GM12878 (cell line): ENCODE measurements at regions not wholly inside any gene's neighbourhood (a gene's known extent, or its start where the extent isn't known, plus 50 kb on each side); places are given as distances from the start of the nearest gene placed in this dataset.

Source experiments
- CTCF ChIP-seq, 3 experiments: IDR thresholded peaks in 2 of 3; conservative IDR thresholded peaks in 1 of 3; 2 replicates each; pipeline ENCODE4 v1.5.1; 2011; ENCODE audit warnings: low read depth in 3 of 3, low read length in 3 of 3, mild to moderate bottlenecking in 3 of 3, control low read depth in 2 of 3, moderate library complexity in 2 of 3, inconsistent platforms in 1 of 3, mixed read lengths in 1 of 3; ENCODE audit not compliant: control insufficient read depth in 2 of 3, insufficient read depth in 1 of 3; ENCODE audit errors: extremely low read depth in 1 of 3
- IRF3 ChIP-seq: fragments of 450-650 bp; IDR thresholded peaks from 2 replicates; pipeline ENCODE4 v1.6.1; 2014; ENCODE audit warnings: mild to moderate bottlenecking

GRCh38 chr3:117045143-117045542, 335.6 kb downstream of the TUSC7 start:
- TF ChIP-seq IRF3 (no peak), CTCF (IDR thresholded peaks at IDR 0.05 in 2 of 3, conservative IDR thresholded peaks at IDR 0.05 in 1 of 3; ENCODE audit: control insufficient read depth in 2 of 3, extremely low read depth in 1 of 3, insufficient read depth in 1 of 3, low read depth in 3 of 3, low read length in 3 of 3) (no peak)
